Amniotic epithelial cell (primary cell): ENCODE measurements at regions not wholly inside any gene's neighbourhood (a gene's known extent, or its start where the extent isn't known, plus 50 kb on each side); places are given as distances from the start of the nearest gene placed in this dataset.
A peak's percentile ranks its signal among the peaks of the same experiment; 100 is the strongest.

Experiments used
- DNase-seq: peaks from one replicate; pipeline ENCODE4 v3.0.0-alpha.2; 2010; ENCODE audit warnings: low read depth

DNA sequence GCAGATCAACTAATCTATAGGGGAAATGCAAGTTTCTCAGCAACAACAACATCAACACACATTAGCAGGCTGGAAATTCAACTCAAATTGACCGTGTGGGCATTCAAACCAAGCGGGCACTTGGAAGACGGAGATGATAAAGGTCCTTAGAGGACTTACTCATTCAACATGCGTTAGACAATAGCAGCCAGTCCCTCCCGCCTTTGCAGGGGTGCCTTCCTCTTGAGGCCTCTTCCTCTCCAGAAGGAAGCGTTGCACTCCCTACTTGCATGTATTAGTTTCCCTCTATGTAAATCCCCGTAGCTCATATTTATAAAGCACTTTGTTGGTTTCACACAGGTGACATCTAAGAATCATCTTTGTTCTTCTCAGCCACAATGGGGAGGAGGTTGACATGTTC, 300.8 kb upstream of the STXBP5 start:
- DNase-seq = no peak

DNA sequence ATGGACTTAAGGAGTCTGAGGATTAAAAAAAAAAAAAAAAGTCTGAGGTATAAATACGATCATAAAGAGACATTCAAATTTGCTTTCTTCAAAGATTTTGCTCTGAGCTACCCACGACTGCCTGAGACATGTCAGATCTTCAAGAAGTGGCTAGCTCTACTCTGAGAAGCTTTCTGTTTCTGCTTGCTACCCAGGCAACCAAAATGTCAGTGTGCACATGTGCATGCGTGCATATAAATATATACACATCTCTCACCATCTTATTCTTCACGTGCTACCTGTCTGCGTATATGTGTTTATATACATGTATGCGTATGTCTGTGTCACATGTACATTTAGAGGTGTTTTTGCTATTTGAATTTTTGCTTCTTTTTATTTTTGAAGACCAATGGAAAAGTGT, 299.6 kb upstream of the STXBP5 start:
- no peak for DNase-seq

DNA sequence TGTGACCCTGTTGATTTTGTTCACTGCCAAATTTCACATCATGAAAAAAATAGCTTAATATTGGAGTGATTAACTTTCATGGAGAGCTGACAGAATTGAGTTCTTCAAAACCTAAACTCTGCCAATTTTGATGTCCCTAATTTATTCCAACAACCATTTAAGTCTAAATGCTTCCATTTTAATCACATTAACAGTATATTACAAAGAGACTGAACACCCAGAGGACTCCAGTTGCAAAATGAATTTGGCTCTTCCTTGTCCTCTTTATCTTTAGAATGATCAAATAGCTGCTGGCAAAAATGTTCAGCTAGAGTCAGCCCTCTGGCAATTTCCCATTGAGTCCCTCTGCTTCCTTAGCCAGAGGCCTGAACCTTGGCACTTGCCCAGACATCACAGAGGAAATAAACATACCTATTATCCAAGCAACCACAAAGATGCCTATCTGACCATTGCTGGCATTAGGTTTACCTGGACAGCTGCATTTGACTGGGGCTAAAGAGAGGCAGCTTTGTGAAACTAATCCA, 299.0 kb upstream of the STXBP5 start:
- peak; percentile 57 for DNase-seq

DNA sequence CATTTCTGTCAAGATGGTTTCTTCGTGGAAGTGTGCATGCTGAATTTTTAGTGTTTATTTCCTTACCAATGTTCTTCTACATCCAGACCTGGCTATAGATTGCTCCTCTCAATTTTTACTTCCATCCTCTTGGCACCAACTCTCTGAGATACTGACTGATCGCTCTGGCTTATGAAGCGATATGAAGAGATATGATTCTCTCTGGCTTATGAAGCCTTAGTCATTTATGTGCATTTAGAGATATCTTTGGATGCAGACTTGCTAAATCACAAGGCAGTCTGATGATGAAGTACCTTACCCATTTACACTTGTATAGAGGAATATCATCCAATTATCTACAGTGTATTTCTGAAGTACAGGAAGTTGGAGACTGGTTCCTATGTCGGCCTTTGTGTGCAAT, 295.4 kb upstream of the STXBP5 start:
- peak; percentile 32 for DNase-seq

DNA sequence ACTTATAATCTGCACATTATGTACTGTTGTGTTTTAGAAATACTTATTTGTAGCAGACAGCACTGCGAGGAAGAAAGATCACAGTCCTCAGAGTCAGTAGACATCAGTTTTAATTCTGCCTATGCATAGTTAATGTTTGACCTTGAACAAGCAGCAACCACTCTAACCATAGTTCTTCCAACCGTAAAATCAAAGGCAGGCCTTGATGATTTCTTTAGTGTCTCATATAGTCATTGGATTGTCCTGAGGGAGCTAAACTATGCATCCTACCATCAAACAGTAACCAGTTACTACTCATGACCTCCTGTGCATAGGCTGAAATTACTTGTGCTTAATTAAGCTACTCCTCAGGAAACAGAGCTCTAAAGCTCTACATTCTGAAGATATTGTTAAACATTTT, 294.8 kb upstream of the STXBP5 start:
- DNase-seq = no peak

DNA sequence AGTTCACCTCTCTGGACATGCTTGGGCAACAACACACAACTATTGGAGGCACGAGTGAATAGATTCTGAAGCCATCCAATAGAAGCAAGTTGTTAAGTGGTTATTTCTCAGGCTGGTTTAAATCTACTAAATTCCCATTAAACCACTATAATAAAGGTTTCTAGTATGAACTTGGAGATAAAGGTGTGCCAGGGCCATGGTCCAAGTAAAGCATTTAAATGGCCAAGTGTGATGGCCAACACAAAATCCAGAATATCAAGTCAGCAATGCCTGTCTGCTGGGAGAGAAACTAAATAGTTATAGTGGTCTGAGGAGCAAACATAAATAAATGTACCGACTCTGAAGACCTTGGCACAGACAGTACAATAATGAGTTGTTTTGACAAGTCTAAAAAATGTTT, 294.3 kb upstream of the STXBP5 start:
- no peak for DNase-seq

DNA sequence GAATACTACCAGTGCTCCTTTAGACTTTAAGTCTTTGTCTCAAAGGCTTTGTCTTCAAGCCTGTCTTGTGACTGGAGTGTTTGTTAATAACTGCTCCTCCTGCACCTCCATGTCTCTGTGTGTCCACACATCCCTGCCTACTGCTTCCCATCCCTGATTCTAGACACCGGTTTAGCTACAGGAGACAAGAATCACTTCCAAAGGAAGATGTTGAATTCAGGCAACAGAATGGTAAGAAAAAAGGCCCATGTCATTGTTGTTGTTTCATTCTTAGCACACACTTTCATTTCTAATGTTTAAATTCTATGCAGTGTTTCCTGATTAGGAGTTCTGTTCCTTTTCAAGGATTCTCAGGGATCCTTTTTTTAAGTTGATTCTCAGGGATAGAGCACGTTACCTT, 293.6 kb upstream of the STXBP5 start:
- DNase-seq = no peak

DNA sequence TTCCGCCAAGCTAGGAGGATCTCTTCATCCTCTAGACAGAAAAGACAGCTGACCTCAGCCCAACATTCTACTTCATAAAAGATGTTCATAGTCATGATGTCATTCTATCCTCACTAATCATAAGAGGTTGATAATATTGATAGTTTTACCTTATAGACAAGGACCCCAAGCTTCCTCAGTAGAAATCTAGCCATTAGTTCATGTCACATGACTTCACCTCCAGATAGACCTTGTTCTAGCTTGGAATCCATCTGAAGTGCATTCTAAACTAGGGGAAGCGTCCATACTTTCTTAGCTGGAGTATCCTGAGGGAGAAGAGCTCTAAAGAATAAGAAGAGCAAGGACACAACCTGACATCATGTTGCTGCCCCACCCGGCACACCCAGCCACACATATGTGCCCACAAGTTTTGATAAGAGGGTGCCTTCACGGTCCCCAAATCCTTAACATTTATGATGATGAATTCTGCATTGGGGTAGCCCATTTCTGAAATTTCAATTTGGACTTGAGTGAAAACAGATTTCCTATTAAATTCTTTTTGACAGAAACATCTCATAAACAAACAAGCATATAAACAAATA, 292.5 kb upstream of the STXBP5 start:
- no peak for DNase-seq

DNA sequence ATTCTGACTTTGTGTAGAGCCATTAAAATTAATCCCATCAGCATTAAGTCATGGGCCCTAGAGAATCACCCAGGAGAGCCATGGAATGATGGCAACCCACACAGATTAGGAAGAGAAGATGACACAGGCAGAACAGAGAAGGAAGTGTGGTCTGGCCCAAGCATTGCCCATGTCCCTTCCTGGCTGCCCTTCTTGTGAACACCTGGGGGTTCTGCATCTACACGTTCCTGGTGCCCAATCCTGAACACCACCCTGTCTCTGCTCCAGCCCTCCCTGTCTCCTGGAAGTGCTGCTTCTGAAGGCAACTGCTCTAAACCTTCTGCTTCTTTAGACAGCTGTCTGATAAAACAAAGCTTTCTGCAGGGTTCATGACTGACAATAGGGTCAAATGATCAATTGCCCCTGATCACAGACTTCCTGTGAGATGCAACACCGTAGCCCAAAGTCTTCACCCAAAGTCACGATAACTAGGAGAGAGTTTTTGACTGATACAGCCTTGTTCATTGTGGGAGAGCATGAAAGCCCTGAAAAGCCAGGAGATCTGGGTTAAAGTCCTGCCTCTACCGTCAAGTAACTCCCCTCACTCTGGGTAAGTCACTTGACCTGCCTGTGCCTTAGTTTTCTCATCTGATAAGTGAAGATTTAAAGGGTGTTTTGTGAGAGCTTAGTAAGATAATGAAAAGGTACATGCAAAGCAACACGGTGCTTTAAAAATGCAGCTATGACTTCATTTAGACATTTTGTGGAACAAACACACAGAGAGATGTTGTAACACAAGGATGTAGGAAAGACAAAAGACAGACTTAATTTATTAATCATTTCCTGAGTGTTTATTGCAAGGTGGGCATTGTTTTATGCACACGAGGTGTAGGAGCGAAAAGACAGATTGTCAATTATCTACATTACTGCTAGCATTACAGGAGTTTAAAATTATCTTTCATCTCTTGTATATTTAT, 291.2 kb upstream of the STXBP5 start:
- DNase-seq = peak; percentile 84

DNA sequence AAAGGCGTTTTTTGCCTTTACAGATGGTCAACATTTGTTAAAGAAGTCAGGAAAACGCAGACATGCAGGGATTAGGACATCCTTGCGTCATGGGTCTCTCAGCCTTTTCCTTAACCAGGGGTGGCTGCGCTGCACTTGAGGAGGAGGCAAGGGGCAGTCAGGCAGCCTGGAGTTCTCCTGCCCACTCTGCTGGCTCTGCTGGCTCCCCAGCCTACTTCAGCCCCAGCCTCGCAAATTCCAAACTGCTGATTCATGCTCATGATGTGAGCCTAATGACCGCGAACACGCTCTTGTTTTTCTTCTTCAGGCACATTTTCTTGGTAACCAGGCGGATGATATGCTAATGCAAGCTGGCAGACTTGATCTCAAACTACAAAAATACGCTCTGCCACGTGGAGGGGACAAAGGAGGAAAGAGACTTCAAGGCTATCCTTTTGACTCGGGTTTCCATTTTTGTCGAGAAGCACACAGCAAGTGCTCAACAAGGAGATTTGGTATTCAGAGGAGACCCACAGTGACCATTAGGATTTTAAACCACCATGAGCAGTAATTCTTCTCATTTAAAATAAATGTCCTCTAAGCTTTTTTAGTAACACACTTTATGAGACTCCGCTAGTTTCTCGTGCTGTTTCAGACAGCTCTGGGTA, 290.3 kb upstream of the STXBP5 start:
- DNase-seq = peak; percentile 100

DNA sequence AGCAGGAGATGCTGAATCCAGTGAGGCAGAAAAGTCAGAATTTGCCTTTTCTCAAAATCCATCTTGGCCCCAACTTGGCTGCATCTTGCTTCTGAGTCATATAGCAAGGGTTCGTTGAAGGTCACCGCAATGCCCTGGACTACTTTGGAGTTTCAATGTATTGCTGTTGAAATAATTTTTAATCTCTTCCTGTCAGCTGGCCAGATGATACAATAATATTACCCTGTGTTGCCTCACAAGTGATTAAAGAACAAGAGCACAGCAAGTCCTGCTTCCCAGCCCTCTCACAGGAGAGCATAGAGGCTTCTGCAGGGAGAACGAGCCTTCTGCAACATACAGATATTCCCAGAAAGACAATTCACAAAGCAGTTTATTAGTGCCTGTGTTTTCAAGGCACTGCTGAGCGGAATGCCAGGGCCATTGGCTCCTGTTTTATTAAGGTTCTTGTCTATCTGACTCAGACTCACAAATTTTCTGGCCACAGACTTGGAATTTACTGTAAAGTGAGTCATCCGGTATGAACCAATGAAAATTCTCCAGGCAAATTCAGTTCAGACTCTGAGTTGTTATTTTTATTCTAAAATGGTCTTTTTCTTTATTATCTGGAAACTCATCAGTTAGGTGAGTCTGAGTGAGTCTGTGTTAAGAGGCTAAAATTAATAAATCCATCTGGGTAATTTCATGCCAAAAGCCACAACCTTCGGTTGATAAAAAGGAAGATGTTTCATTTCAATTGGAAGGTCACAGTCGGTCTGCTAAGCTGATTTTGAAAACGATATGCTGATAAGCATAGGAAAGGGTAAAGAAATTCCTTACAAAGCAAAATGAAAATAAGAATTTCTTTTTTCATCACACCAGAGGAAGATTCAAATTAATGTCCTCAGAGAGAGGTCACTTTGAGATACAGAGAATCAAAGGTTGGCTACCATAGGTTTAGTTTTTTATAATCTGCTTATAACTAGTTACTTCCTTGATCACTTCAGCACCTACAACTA, 289.4 kb upstream of the STXBP5 start:
- peak; percentile 98 for DNase-seq

DNA sequence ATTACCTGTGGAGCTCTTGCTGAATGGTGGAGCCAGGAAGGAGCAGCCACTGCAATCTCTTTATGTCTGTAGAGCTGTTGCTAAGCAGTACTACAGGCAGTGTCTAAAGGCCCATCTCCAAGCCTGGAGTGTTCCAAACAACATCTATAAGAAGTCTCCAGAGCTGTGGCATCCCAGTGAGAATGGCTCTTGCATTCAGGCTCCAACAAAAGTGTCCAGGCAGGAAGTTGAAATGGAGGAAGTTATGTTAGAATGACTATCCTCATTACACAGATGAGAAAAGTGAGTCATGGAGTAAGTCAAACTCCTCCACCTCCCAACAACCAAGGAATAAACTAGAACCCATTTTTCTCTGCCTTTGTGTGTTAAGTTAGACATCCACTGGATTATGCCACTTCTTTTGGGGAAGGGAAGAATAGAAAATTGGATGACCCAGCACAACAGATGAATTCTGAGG, 288.5 kb upstream of the STXBP5 start:
- DNase-seq = peak; percentile 50

DNA sequence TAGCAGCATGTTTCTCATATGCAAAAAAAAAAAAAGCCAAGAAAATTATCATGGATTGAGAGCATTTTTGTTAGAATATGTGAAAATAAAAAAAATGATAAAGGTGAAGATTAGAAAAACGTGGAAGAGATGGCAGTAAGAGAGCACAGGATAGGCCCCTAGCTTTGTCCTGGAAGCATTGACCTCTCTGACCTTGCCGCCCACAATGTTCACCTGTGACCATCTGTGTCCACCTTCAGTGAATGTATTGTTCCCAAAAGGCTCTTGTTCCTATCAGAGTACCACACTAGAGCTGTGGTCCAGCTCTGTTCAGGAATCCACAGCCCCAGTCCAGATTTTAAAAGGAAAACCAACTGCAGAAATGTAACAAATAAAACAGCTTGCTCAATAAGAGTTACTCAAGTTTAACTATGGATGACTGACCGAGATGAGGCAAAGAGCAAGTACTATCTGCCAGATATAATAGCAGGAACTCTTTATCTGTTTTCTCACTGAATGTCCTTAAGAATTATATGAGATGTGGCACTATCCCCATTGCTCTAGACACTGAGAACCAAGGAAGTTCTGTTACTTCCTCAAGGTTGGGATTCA, 287.7 kb upstream of the STXBP5 start:
- DNase-seq = peak; percentile 57

DNA sequence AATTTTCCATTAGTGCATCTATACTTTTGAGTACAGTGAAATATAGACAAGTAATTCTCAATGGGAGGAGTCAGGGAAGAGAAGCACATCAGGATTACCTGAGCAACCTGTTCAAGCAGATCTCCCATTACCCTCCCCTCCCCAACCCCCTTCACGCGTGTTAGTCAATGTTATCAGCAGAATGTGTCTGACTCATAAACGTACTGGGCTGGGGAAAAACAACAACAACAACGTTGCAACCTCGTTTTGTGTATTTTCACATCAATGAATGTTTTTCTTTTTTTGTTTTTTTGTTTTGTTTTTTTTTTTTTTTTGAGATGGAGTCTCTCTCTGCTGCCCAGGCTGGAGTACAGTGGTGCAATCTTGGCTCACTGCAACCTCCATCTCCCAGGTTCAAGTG, 287.0 kb upstream of the STXBP5 start:
- DNase-seq = no peak

DNA sequence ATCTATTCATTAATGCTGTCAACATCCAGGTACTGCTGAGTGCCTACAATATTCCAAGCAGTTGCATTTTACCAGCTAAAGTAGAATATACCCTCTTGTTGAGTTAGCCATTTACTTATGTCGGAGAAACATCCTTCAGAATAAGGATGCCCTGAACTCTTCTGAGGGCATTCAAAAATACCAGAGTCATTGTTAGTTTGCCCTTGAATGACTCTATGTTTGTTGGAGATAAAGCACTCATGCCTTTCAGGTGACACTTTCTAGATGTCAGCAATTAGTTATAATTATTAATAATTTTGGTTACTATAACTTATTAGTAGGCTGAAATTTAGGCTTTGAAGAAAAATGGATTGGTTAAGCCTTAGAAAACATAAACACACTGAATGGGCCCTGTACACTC, 286.2 kb upstream of the STXBP5 start:
- DNase-seq = no peak

DNA sequence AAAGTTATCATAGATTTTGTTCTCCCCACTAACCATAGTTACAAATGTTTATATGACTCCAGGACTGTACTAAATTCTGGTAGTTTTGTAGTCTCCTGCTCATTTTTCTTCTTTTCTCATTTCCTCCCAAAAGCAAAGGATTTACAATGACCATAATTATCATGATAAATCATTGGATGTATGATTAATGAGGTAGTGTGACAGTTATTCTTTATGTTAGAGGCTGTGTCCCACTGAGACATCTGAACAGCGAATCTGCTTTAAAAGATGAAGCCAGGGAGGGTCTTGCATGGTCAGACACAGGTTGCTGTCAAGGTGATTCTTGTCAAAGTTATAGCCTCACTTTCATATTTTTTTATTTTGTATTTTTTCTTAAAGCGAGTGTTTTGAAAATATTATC, 285.2 kb upstream of the STXBP5 start:
- DNase-seq = no peak

DNA sequence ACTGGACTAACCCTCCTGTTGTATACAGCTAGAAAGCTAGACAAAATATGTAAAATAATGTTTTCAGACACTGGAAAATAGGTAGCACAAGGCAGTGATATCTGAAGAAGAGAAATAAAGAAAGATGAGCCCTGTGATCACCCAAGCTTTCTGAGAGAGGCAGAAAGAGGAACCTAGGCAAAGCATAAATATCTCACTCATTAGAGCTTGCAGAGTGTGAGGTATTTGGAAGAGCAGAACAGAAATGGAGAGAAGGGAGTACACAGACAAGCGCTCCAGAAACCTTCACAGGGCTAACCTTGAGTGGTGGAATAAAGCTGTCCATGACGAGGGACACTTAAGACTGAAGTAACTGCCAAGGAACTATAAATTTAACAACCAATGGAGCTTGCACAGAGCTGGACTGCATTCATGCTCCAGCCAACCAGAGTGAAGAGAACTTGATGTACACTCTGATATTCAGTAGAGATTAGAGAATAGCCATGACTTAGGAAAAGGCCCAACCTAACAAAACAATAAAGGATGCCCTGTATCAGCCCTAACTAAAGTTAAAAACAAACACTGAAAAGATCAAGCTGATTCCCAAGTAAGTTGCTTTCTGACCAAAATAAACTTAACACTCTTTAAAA, 280.9 kb upstream of the STXBP5 start:
- DNase-seq = no peak

DNA sequence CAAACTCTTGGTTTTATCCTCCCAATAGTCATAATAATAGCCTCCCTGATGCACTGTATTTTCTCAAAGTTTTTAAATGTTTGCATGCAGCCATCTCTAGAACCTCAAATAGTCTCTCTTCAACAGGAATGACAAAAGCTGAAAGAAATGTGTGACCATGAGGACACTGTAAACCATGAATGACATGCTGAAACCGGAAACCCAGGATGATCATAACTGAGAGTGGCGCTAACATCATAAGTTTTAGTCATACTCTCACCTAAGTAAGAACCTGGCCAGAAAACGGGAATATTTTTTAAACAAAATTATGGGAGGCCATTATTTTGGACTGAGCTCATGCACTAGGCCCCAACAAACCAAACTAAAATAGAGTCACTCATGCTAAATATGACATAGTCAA, 278.4 kb upstream of the STXBP5 start:
- DNase-seq = no peak

DNA sequence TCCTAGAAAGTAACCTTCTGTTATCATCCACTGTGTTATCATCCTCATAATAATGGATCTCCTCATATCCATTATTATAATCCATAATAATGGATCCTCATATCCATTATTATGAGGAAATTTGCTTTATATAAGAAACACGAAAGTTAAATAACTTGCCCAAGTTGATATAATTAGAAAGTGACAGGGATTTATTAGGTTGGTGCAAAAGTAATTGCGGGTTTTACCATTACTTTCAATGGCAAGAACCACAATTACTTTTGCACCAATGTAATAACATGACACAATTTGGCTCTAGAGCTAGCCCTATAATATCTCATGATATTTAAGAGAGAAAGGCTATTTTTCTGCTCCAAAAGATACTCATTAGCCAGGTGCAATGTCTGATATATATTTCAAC, 275.7 kb upstream of the STXBP5 start:
- DNase-seq = no peak

DNA sequence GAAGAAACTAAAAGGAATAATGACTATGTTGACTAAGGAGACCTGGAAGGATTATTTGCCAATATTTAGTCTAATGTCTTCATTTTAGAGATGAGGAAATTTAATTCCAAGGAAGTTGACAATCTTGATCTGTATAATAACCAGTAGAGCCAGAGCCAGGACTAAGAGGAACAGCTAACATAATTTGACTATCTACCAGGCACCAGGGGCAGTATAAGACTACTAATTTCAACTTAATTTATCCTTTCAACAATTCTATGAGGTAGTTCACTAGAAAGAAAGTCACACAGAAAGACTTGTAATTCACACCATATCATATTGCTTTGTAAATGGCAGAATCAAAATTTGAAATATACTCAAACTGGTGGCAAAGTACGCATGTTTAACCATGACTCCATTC, 273.0 kb upstream of the STXBP5 start:
- no peak for DNase-seq

DNA sequence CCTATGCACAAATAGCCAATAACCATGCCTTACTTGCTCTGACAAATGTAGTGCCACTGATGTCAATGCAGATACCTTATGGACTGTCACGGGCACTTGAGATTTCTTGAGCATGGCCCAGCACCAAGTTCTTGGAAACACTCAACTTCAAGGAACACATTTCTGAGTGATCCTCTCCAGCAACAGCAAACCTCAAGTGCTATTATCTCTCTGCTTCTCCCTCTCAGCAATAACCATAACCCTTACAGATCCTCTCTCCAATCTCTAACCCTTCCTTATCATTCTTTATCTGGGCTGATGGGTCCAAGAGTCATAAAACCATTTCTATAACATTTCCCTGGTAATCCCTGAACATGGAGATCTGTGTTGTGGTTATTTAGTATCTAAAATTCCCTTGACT, 266.9 kb upstream of the STXBP5 start:
- peak; percentile 33 for DNase-seq
